HUES64 (cell line): ENCODE measurements at regions not wholly inside any gene's neighbourhood (a gene's known extent, or its start where the extent isn't known, plus 50 kb on each side); places are given as distances from the start of the nearest gene placed in this dataset.

Experiments used
- H3K27ac ChIP-seq: 2 replicates; pipeline ENCODE4 v1.7.0; 2013; ENCODE audit warnings: low read depth, low read length, inconsistent platforms
- H3K27me3 ChIP-seq: 2 replicates; pipeline ENCODE4 v1.6.1; 2013; ENCODE audit warnings: mild to moderate bottlenecking, low read length; ENCODE audit not compliant: insufficient read depth
- H3K36me3 ChIP-seq: 2 replicates; pipeline ENCODE4 v1.6.1; 2013; ENCODE audit warnings: mild to moderate bottlenecking, low read length; ENCODE audit not compliant: insufficient read depth
- H3K4me1 ChIP-seq: 2 replicates; pipeline ENCODE4 v1.6.1; 2013; ENCODE audit warnings: mild to moderate bottlenecking, low read length, moderate library complexity; ENCODE audit not compliant: insufficient read depth
- H3K4me3 ChIP-seq: 2 replicates; pipeline ENCODE4 v1.5.1; 2013; ENCODE audit warnings: mild to moderate bottlenecking, low read length, moderate library complexity
- H3K9ac ChIP-seq: 2 replicates; pipeline ENCODE4 v1.6.1; 2013; ENCODE audit warnings: mild to moderate bottlenecking, low read depth, low read length
- H3K9me3 ChIP-seq: 2 replicates; pipeline ENCODE4 v1.6.1; 2013; ENCODE audit warnings: low read depth, low read length; ENCODE audit not compliant: insufficient read depth
- WGBS: fragments of 150-250, 120-280 bp; methylation state at CpG from one replicate; pipeline ENCODE4 v1.1.7; 2013; ENCODE audit warnings: missing lambda C conversion rate; 5-methylcytosine and 5-hydroxymethylcytosine counted together

DNA sequence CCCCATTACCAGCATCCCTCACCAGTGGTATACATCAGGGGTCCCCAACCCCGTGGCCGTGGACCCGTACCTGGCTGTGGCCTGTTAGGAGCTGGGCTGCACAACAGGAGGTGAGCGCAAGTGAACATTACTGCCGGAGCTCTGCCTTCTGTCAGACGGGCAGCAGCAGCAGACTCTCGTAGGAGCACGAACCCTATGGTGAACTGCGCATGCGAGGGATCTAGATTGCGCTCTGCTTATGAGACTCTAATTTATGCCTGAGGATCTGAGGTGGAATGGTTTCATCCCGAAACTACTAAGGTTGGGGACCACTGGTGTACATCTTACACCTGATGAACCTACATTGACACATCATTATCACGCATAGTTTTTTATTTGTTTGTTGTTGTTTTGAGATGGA, 52.8 kb upstream of the DHX15 start:
- WGBS = 95% methylated on average over 12 of the region's 13 CpGs
- no peaks in the 10 kb centered on the region for H3K36me3 ChIP-seq
- no peak overlapping the region for H3K27ac ChIP-seq
- H3K4me1 ChIP-seq = no peaks in the 10 kb centered on the region
- H3K27me3 ChIP-seq = no peaks in the 10 kb centered on the region
- no peak overlapping the region for H3K4me3 ChIP-seq
- no peak overlapping the region for H3K9ac ChIP-seq
- no peaks in the 10 kb centered on the region for H3K9me3 ChIP-seq

- Histone ChIP-seq H3K27ac (no peak overlapping the region), H3K27me3 (no peaks in the 10 kb centered on the region), H3K4me3 (no peak overlapping the region), H3K36me3 (no peaks in the 10 kb centered on the region), H3K4me1 (peaks cover 12% of the 10 kb centered on the region), H3K9ac (no peak overlapping the region), H3K9me3 (no peaks in the 10 kb centered on the region)
- WGBS = 100% methylated on average over 1 of the region's 1 CpG
These were observed 54.1 kb upstream of the DHX15 start for GRCh38 chr4:24638396-24638875.

DNA sequence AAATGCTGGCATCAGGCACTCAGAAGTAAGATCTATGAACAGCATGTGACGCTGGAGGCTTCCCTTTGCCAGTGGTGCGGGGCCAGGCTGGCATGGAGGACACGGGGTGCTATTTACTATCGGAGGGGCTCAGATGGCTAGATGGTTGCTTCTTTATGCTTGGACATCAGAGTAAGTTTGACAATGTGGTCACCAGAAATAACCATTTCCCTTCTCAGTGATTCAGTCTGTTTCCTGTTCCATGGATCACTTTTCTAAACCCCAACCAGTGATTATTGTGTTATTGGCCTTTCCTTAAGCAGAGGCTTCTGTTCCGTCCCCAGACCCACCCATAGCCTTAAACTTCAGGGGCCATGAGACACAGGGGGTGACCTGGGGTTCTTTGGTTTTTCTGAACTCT, 55.4 kb upstream of the DHX15 start:
- Histone ChIP-seq H3K4me3 (no peak overlapping the region), H3K9me3 (no peaks in the 10 kb centered on the region), H3K36me3 (no peaks in the 10 kb centered on the region), H3K4me1 (peaks cover 13% of the 10 kb centered on the region), H3K27me3 (no peaks in the 10 kb centered on the region), H3K9ac (no peak overlapping the region), H3K27ac (no peak overlapping the region)
- 95% methylated on average over 5 of the region's 5 CpGs for WGBS

GRCh38 chr4:24640366-24640765, 56.0 kb upstream of the DHX15 start:
- Histone ChIP-seq H3K27me3 (no peaks in the 10 kb centered on the region), H3K27ac (no peak overlapping the region), H3K36me3 (no peaks in the 10 kb centered on the region), H3K4me1 (peaks cover 13% of the 10 kb centered on the region), H3K4me3 (no peak overlapping the region), H3K9me3 (no peaks in the 10 kb centered on the region), H3K9ac (no peak overlapping the region)
- WGBS = 88% methylated on average over 6 of the region's 7 CpGs

- H3K27ac ChIP-seq = no peak overlapping the region
- H3K4me3 ChIP-seq = no peak overlapping the region
- H3K4me1 ChIP-seq = peaks cover 13% of the 10 kb centered on the region
- H3K27me3 ChIP-seq = no peaks in the 10 kb centered on the region
- H3K36me3 ChIP-seq = no peaks in the 10 kb centered on the region
- no peak overlapping the region for H3K9ac ChIP-seq
- WGBS = 55% methylated on average over 3 of the region's 3 CpGs
- H3K9me3 ChIP-seq = no peaks in the 10 kb centered on the region
These were observed 58.7 kb upstream of the DHX15 start for GRCh38 chr4:24642981-24643547.

- H3K4me1 ChIP-seq = peaks cover 13% of the 10 kb centered on the region
- no peaks in the 10 kb centered on the region for H3K27me3 ChIP-seq
- H3K4me3 ChIP-seq = no peak overlapping the region
- H3K9me3 ChIP-seq = no peaks in the 10 kb centered on the region
- H3K27ac ChIP-seq = no peak overlapping the region
- H3K9ac ChIP-seq = no peak overlapping the region
- H3K36me3 ChIP-seq = no peaks in the 10 kb centered on the region
- 91% methylated on average over 5 of the region's 8 CpGs for WGBS
These were observed 59.6 kb upstream of the DHX15 start for GRCh38 chr4:24643774-24644520.

GRCh38 chr4:24644983-24645764, 60.8 kb upstream of the DHX15 start:
- H3K9ac ChIP-seq = no peak overlapping the region
- H3K36me3 ChIP-seq = no peaks in the 10 kb centered on the region
- H3K4me3 ChIP-seq = no peak overlapping the region
- no peak overlapping the region for H3K27ac ChIP-seq
- WGBS = 90% methylated on average over 6 of the region's 6 CpGs
- no peaks in the 10 kb centered on the region for H3K9me3 ChIP-seq
- no peaks in the 10 kb centered on the region for H3K27me3 ChIP-seq
- peaks cover 16% of the 10 kb centered on the region for H3K4me1 ChIP-seq

- H3K27ac ChIP-seq = no peak overlapping the region
- no peak overlapping the region for H3K9ac ChIP-seq
These were observed 61.6 kb upstream of the DHX15 start for GRCh38 chr4:24645765-24646550.

DNA sequence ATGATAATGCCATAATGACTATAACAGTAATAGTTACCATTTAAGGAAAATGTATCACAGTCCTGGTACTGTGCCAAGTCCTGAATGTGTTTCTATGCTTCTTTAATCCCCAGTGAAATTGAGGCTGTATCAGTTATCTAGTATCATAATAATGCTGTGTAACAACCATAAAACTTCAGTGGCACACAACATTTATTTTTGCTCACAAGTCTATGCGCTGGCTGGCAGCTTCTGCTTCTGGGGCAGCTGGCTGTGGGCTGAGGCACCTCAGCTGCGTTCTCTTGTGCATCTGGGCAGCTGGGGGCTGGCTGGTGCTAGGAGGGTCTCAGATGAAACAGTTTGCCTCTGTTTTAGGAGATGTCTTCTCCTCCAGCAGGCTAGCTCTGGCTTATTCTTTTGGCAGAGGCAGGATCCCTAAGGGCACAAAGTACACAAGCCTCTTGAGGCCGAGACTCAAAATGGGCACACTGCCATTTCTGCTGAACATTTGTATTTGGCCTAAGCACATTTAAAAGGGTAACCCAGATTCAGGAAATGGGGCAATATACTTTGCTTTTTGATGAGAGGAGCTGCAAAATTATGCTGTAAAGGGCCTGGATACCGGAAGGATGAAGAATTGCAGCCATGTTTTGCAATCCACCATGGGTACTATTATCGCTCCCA, 62.6 kb upstream of the DHX15 start:
- Histone ChIP-seq H3K9ac (no peak overlapping the region), H3K4me1 (peaks cover 24% of the 10 kb centered on the region), H3K27me3 (no peaks in the 10 kb centered on the region), H3K27ac (no peak overlapping the region), H3K36me3 (no peaks in the 10 kb centered on the region), H3K4me3 (no peak overlapping the region), H3K9me3 (no peaks in the 10 kb centered on the region)
- WGBS = 96% methylated on average over 5 of the region's 5 CpGs

More at GRCh38 chr4:24645765-24646550, 61.6 kb upstream of the DHX15 start:
- Histone ChIP-seq H3K4me3 (no peak overlapping the region), H3K9me3 (no peaks in the 10 kb centered on the region), H3K4me1 (peaks cover 23% of the 10 kb centered on the region), H3K36me3 (no peaks in the 10 kb centered on the region), H3K27me3 (no peaks in the 10 kb centered on the region)
- WGBS = 91% methylated on average over 4 of the region's 4 CpGs

DNA sequence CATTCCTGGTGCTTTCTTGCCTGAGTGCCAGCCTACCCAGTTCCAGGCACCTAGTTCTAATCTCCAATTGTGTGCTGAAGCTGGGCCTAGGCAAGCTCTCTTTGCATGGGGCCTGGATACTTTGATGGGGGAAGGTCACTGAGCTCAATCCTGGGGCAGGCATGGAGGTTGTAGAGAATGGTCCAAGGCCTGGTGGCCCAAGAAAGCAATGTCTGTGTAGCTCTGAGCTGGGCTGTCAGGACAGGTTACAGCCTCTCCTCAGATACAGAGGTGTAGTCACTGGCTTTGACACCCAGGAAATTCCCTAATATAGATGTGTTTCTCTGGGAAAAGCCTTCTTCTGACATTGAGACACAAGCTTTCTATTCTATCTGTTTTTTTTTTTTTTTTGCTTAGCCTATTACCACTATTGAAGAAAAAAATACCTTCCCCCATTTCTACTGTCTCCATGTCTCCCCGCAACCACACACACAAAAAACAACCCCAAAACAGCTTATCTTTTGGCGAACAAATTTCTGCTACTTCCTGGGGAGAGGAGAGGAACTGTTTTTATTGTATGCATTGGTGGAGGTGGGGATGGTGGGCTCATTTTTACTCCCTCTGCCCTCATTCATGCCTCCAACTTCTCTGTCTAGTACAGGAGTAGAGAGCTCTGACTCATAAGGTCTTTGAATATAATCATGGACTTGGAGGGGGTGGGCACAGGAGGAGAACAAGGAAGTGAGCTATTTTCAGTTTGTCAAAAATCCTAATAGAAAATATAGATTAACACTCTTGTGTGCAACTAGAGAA, 66.7 kb upstream of the DHX15 start:
- 100% methylated on average over 1 of the region's 2 CpGs for WGBS
- Histone ChIP-seq H3K27me3 (no peaks in the 10 kb centered on the region), H3K4me1 (peaks cover 12% of the 10 kb centered on the region; the same call in 1 of the 2 replicates), H3K36me3 (no peaks in the 10 kb centered on the region), H3K9ac (no peak overlapping the region), H3K4me3 (no peak overlapping the region), H3K9me3 (no peaks in the 10 kb centered on the region), H3K27ac (no peak overlapping the region)
